ENCODE measurements at regions not wholly inside any gene's neighbourhood (a gene's known extent, or its start where the extent isn't known, plus 50 kb on each side); places are given as distances from the start of the nearest gene placed in this dataset.

GRCh38 chr10:9427209-9427608, 1372.7 kb downstream of the GATA3 start:
- no peak overlapping the region for H4K8ac ChIP-seq (ENCODE audit: low read depth, low read length)
- no peak overlapping the region for H3K14ac ChIP-seq (ENCODE audit: low read length)
- H3K4ac ChIP-seq (ENCODE audit: low read length): no peak overlapping the region

GRCh38 chr10:9437131-9437530, 1382.6 kb downstream of the GATA3 start:
- H3K27ac ChIP-seq (replicated peaks; ENCODE audit: low read length): no peak overlapping the region
- no peak overlapping the region for H2AK5ac ChIP-seq (ENCODE audit: low read depth, low read length)
- H4K91ac ChIP-seq (ENCODE audit: low read depth, low read length, poor library complexity): no peak overlapping the region
- H2BK12ac ChIP-seq (ENCODE audit: low read length): no peak overlapping the region
- no peak overlapping the region for H3K23ac ChIP-seq (ENCODE audit: low read depth, low read length, poor library complexity)
- H3K4me1 ChIP-seq (ENCODE audit: control insufficient read depth in 2 of 2, insufficient read depth in 1 of 2, low read depth in 1 of 2, low read length in 2 of 2): no peaks in the 10 kb centered on the region
- H2AFZ ChIP-seq (ENCODE audit: low read length): no peak overlapping the region
- no CpG with 5 or more reads among the region's 2 CpGs for WGBS, 2 donors (ENCODE audit: extremely low coverage in 2 of 2, insufficient read length in 2 of 2, insufficient replicate concordance in 1 of 2)
- no peak overlapping the region for H3K4me2 ChIP-seq (ENCODE audit: insufficient read depth, low read length, poor library complexity, severe bottlenecking)
- no peak overlapping the region for H2BK120ac ChIP-seq (ENCODE audit: low read depth, low read length)
- no peak overlapping the region for H2BK5ac ChIP-seq (ENCODE audit: low read length)
- no peak overlapping the region for H3K4ac ChIP-seq (ENCODE audit: low read length)
- H2BK15ac ChIP-seq (ENCODE audit: low read length): no peak overlapping the region
- H3K4me3 ChIP-seq (ENCODE audit: low read length in 2 of 2): no peak overlapping the region
- H3K27me3 ChIP-seq (ENCODE audit: control insufficient read depth in 3 of 3, insufficient read depth in 3 of 3, low read depth in 1 of 3, low read length in 3 of 3): no peaks in the 10 kb centered on the region
- H3K36me3 ChIP-seq (replicated peaks in 1 of 2; ENCODE audit: control insufficient read depth in 2 of 2, insufficient read depth in 2 of 2, low read length in 2 of 2): no peaks in the 10 kb centered on the region
- no peaks in the 10 kb centered on the region for H3K9me3 ChIP-seq (replicated peaks in 1 of 2; ENCODE audit: control insufficient read depth in 2 of 2, insufficient read depth in 1 of 2, low read depth in 1 of 2, low read length in 2 of 2)
- no peak overlapping the region for H4K8ac ChIP-seq (ENCODE audit: low read depth, low read length)
- no peaks in the 10 kb centered on the region for H3K79me1 ChIP-seq (ENCODE audit: low read depth, low read length)
- H3K14ac ChIP-seq (ENCODE audit: low read length): no peak overlapping the region
- no peak overlapping the region for H3K18ac ChIP-seq (ENCODE audit: low read length)
- H3K9ac ChIP-seq (ENCODE audit: low read depth, low read length, poor library complexity): no peak overlapping the region
- no peak for DNase-seq (ENCODE audit: low spot score)

More at GRCh38 chr10:9427209-9427608, 1372.7 kb downstream of the GATA3 start:
- Histone ChIP-seq H3K4me3 (ENCODE audit: low read length in 2 of 2) (no peak overlapping the region), H3K4me2 (ENCODE audit: insufficient read depth, low read length, poor library complexity, severe bottlenecking) (no peak overlapping the region), H3K27me3 (ENCODE audit: control insufficient read depth in 3 of 3, insufficient read depth in 3 of 3, low read depth in 1 of 3, low read length in 3 of 3) (no peaks in the 10 kb centered on the region), H3K4me1 (ENCODE audit: control insufficient read depth in 2 of 2, insufficient read depth in 1 of 2, low read depth in 1 of 2, low read length in 2 of 2) (no peaks in the 10 kb centered on the region), H2BK12ac (ENCODE audit: low read length) (no peak overlapping the region), H3K18ac (ENCODE audit: low read length) (no peak overlapping the region), H2AK5ac (ENCODE audit: low read depth, low read length) (no peak overlapping the region), H3K9ac (ENCODE audit: low read depth, low read length, poor library complexity) (no peak overlapping the region), H3K27ac (replicated peaks; ENCODE audit: low read length) (no peak overlapping the region), H3K36me3 (replicated peaks in 1 of 2; ENCODE audit: control insufficient read depth in 2 of 2, insufficient read depth in 2 of 2, low read length in 2 of 2) (no peaks in the 10 kb centered on the region), H2BK5ac (ENCODE audit: low read length) (no peak overlapping the region), H3K9me3 (replicated peaks in 1 of 2; ENCODE audit: control insufficient read depth in 2 of 2, insufficient read depth in 1 of 2, low read depth in 1 of 2, low read length in 2 of 2) (peaks cover 0 to 4% of the 10 kb centered on the region in 2 donors), H2BK120ac (ENCODE audit: low read depth, low read length) (no peak overlapping the region), H4K91ac (ENCODE audit: low read depth, low read length, poor library complexity) (no peak overlapping the region), H2AFZ (ENCODE audit: low read length) (no peak overlapping the region), H2BK15ac (ENCODE audit: low read length) (no peak overlapping the region), H3K79me1 (ENCODE audit: low read depth, low read length) (no peaks in the 10 kb centered on the region), H3K23ac (ENCODE audit: low read depth, low read length, poor library complexity) (no peak overlapping the region)
- no peak for DNase-seq (ENCODE audit: low spot score)

GRCh38 chr10:9443758-9444157, 1389.3 kb downstream of the GATA3 start:
- Histone ChIP-seq H3K4ac (ENCODE audit: low read length) (no peak overlapping the region), H3K27ac (replicated peaks; ENCODE audit: low read length) (no peak overlapping the region), H2AK5ac (ENCODE audit: low read depth, low read length) (no peak overlapping the region), H2AFZ (ENCODE audit: low read length) (no peak overlapping the region), H3K36me3 (replicated peaks in 1 of 2; ENCODE audit: control insufficient read depth in 2 of 2, insufficient read depth in 2 of 2, low read length in 2 of 2) (no peaks in the 10 kb centered on the region), H3K4me3 (ENCODE audit: low read length in 2 of 2) (no peak overlapping the region), H4K91ac (ENCODE audit: low read depth, low read length, poor library complexity) (no peak overlapping the region), H3K79me1 (ENCODE audit: low read depth, low read length) (no peaks in the 10 kb centered on the region), H3K23ac (ENCODE audit: low read depth, low read length, poor library complexity) (no peak overlapping the region), H2BK5ac (ENCODE audit: low read length) (no peak overlapping the region), H3K27me3 (ENCODE audit: control insufficient read depth in 3 of 3, insufficient read depth in 3 of 3, low read depth in 1 of 3, low read length in 3 of 3) (no peaks in the 10 kb centered on the region), H3K4me2 (ENCODE audit: insufficient read depth, low read length, poor library complexity, severe bottlenecking) (no peak overlapping the region), H3K9me3 (replicated peaks in 1 of 2; ENCODE audit: control insufficient read depth in 2 of 2, insufficient read depth in 1 of 2, low read depth in 1 of 2, low read length in 2 of 2) (no peaks in the 10 kb centered on the region), H2BK15ac (ENCODE audit: low read length) (no peak overlapping the region), H3K9ac (ENCODE audit: low read depth, low read length, poor library complexity) (no peak overlapping the region), H3K4me1 (ENCODE audit: control insufficient read depth in 2 of 2, insufficient read depth in 1 of 2, low read depth in 1 of 2, low read length in 2 of 2) (no peaks in the 10 kb centered on the region), H2BK120ac (ENCODE audit: low read depth, low read length) (no peak overlapping the region), H3K18ac (ENCODE audit: low read length) (no peak overlapping the region), H2BK12ac (ENCODE audit: low read length) (no peak overlapping the region), H4K8ac (ENCODE audit: low read depth, low read length) (no peak overlapping the region), H3K14ac (ENCODE audit: low read length) (no peak overlapping the region)
- WGBS, 2 donors (ENCODE audit: extremely low coverage in 2 of 2, insufficient read length in 2 of 2, insufficient replicate concordance in 1 of 2): no CpG with 5 or more reads among the region's 1 CpG
- no peak for DNase-seq (ENCODE audit: low spot score)

GRCh38 chr10:9449530-9449929, 1395.0 kb downstream of the GATA3 start:
- Histone ChIP-seq H3K9ac (ENCODE audit: low read depth, low read length, poor library complexity) (no peak overlapping the region), H3K27ac (replicated peaks; ENCODE audit: low read length) (no peak overlapping the region), H3K4me3 (ENCODE audit: low read length in 2 of 2) (no peak overlapping the region), H3K79me1 (ENCODE audit: low read depth, low read length) (no peaks in the 10 kb centered on the region), H3K27me3 (ENCODE audit: control insufficient read depth in 3 of 3, insufficient read depth in 3 of 3, low read depth in 1 of 3, low read length in 3 of 3) (no peaks in the 10 kb centered on the region), H2BK5ac (ENCODE audit: low read length) (no peak overlapping the region), H3K36me3 (replicated peaks in 1 of 2; ENCODE audit: control insufficient read depth in 2 of 2, insufficient read depth in 2 of 2, low read length in 2 of 2) (no peaks in the 10 kb centered on the region), H3K23ac (ENCODE audit: low read depth, low read length, poor library complexity) (no peak overlapping the region), H2BK120ac (ENCODE audit: low read depth, low read length) (no peak overlapping the region), H3K4ac (ENCODE audit: low read length) (no peak overlapping the region), H2BK15ac (ENCODE audit: low read length) (no peak overlapping the region), H3K4me2 (ENCODE audit: insufficient read depth, low read length, poor library complexity, severe bottlenecking) (no peak overlapping the region), H3K14ac (ENCODE audit: low read length) (no peak overlapping the region), H2AK5ac (ENCODE audit: low read depth, low read length) (no peak overlapping the region), H3K18ac (ENCODE audit: low read length) (no peak overlapping the region), H2AFZ (ENCODE audit: low read length) (no peak overlapping the region), H2BK12ac (ENCODE audit: low read length) (no peak overlapping the region), H3K9me3 (replicated peaks in 1 of 2; ENCODE audit: control insufficient read depth in 2 of 2, insufficient read depth in 1 of 2, low read depth in 1 of 2, low read length in 2 of 2) (no peaks in the 10 kb centered on the region), H4K8ac (ENCODE audit: low read depth, low read length) (no peak overlapping the region), H3K4me1 (ENCODE audit: control insufficient read depth in 2 of 2, insufficient read depth in 1 of 2, low read depth in 1 of 2, low read length in 2 of 2) (no peaks in the 10 kb centered on the region), H4K91ac (ENCODE audit: low read depth, low read length, poor library complexity) (no peak overlapping the region)
- no CpG with 5 or more reads among the region's 2 CpGs for WGBS, 2 donors (ENCODE audit: extremely low coverage in 2 of 2, insufficient read length in 2 of 2, insufficient replicate concordance in 1 of 2)
- DNase-seq (ENCODE audit: low spot score): no peak

Measured in neuronal stem cell (in vitro differentiated cells).